ENCODE measurements at regions not wholly inside any gene's neighbourhood (a gene's known extent, or its start where the extent isn't known, plus 50 kb on each side); places are given as distances from the start of the nearest gene placed in this dataset.

DNA sequence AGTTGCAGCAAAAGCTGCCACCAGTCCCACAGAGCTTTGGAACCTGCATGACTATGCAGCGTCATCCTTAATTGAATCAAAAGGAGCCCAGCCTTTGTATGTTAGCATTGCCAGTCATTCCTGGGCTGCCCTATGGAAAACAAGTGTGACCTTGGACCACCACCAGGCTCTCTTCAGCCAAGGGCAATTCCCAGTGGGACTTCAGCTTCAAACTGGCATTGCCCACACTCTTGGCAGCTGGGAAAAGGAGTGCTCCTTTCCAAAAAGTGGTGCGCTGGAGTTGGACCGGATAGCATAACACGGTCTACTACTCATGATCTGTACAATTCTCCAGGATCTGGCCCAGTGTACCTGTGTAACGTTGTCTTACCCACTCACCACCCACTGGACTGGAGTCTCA is 259.5 kb downstream of the MREG start (continued):
- TF ChIP-seq HNF4G (IDR thresholded peaks at IDR 0.05) = no peak
- TF ChIP-seq FOXA1 (IDR thresholded peaks at IDR 0.05) = no peak
- TF ChIP-seq RAD21 (IDR thresholded peaks at IDR 0.05) = no peak
- TF ChIP-seq NR2F2 (IDR thresholded peaks at IDR 0.05) = no peak
- no peak for TF ChIP-seq FOXA2 (IDR thresholded peaks at IDR 0.05)
- TF ChIP-seq, protein P1, sequence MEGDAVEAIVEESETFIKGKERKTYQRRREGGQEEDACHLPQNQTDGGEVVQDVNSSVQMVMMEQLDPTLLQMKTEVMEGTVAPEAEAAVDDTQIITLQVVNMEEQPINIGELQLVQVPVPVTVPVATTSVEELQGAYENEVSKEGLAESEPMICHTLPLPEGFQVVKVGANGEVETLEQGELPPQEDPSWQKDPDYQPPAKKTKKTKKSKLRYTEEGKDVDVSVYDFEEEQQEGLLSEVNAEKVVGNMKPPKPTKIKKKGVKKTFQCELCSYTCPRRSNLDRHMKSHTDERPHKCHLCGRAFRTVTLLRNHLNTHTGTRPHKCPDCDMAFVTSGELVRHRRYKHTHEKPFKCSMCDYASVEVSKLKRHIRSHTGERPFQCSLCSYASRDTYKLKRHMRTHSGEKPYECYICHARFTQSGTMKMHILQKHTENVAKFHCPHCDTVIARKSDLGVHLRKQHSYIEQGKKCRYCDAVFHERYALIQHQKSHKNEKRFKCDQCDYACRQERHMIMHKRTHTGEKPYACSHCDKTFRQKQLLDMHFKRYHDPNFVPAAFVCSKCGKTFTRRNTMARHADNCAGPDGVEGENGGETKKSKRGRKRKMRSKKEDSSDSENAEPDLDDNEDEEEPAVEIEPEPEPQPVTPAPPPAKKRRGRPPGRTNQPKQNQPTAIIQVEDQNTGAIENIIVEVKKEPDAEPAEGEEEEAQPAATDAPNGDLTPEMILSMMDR (IDR thresholded peaks at IDR 0.05; ENCODE audit: low read depth, low read length, missing input control) = no peak

GRCh38 chr2:215752991-215753390 is 260.4 kb downstream of the MREG start:
- H3K27ac ChIP-seq (ENCODE audit: low read depth in 1 of 2, low read length in 2 of 2) = no peak overlapping the region
- TF ChIP-seq EGR1 (IDR thresholded peaks at IDR 0.05; ENCODE audit: low read depth in 2 of 2) (no peak), NR2F2 (IDR thresholded peaks at IDR 0.05) (no peak), ATF3 (IDR thresholded peaks at IDR 0.05) (no peak), FOXA1 (IDR thresholded peaks at IDR 0.05) (no peak), GABPA (IDR thresholded peaks at IDR 0.05 in 1 of 2, conservative IDR thresholded peaks at IDR 0.05 in 1 of 2) (no peak)
- TF ChIP-seq, protein P2, sequence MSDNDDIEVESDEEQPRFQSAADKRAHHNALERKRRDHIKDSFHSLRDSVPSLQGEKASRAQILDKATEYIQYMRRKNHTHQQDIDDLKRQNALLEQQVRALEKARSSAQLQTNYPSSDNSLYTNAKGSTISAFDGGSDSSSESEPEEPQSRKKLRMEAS (IDR thresholded peaks at IDR 0.05) = no peak
- TF ChIP-seq, protein P1 (IDR thresholded peaks at IDR 0.05; ENCODE audit: low read depth, low read length, missing input control) = no peak
- 98% methylated on average over 3 of the region's 3 CpGs for WGBS

DNA sequence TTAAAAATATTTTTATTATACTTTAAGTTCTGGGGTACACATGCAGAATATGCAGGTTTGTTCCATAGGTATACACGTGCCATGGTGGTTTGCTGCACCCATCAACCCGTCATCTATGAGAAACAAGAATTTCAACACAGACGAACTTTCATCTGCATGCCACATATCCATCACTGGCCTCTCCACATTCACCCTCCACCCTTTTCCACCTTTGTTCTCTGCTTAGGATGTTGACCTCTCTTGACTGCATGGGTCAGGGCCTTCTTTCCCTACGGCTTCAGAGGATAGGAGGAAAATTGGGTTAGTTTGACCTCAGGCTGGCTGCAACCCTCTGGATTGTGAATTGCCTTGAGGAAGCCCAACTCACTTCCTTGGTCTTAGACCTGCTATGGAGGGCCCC is 260.9 kb downstream of the MREG start:
- H3K27ac ChIP-seq (ENCODE audit: low read depth in 1 of 2, low read length in 2 of 2) = no peak overlapping the region
- H3K27me3 ChIP-seq (ENCODE audit: control insufficient read depth in 4 of 4, insufficient read depth in 4 of 4, low read length in 3 of 4) = no peaks in the 10 kb centered on the region
- WGBS = 50% methylated on average over 4 of the region's 4 CpGs
- no peak for DNase-seq (ENCODE audit: low spot score)
- no peaks in the 10 kb centered on the region for H3K9me3 ChIP-seq (ENCODE audit: control insufficient read depth in 4 of 4, low read length in 3 of 4)
- H3K4me1 ChIP-seq (ENCODE audit: control insufficient read depth in 4 of 4, insufficient read depth in 4 of 4, low read length in 3 of 4) = peaks cover 13 to 34% (median 27%) of the 10 kb centered on the region in 4 donors
- H3K36me3 ChIP-seq (ENCODE audit: control insufficient read depth in 4 of 4, insufficient read depth in 3 of 4, low read depth in 1 of 4, low read length in 3 of 4) = no peaks in the 10 kb centered on the region
- no peak overlapping the region for H3K4me3 ChIP-seq (ENCODE audit: low read depth in 1 of 3, low read length in 3 of 3)
- H3K9ac ChIP-seq (ENCODE audit: low read depth in 1 of 2, low read length in 2 of 2) = no peak overlapping the region
- TF ChIP-seq RXRA (IDR thresholded peaks at IDR 0.05) (peak; percentile 90 to 97), GABPA (IDR thresholded peaks at IDR 0.05 in 1 of 2, conservative IDR thresholded peaks at IDR 0.05 in 1 of 2) (no peak), SP1 (IDR thresholded peaks at IDR 0.05) (peak; percentile 87), ATF3 (IDR thresholded peaks at IDR 0.05) (peak; percentile 14), RAD21 (IDR thresholded peaks at IDR 0.05) (peak in 1 of 2 donors; percentile 61), ZBTB33 (IDR thresholded peaks at IDR 0.05) (no peak), FOXA1 (IDR thresholded peaks at IDR 0.05) (no peak), YY1 (IDR thresholded peaks at IDR 0.05) (no peak), HNF4A (conservative IDR thresholded peaks at IDR 0.05) (peak; percentile 78 to 85), HNF4G (IDR thresholded peaks at IDR 0.05) (peak; percentile 27)
- TF ChIP-seq, protein P3, sequence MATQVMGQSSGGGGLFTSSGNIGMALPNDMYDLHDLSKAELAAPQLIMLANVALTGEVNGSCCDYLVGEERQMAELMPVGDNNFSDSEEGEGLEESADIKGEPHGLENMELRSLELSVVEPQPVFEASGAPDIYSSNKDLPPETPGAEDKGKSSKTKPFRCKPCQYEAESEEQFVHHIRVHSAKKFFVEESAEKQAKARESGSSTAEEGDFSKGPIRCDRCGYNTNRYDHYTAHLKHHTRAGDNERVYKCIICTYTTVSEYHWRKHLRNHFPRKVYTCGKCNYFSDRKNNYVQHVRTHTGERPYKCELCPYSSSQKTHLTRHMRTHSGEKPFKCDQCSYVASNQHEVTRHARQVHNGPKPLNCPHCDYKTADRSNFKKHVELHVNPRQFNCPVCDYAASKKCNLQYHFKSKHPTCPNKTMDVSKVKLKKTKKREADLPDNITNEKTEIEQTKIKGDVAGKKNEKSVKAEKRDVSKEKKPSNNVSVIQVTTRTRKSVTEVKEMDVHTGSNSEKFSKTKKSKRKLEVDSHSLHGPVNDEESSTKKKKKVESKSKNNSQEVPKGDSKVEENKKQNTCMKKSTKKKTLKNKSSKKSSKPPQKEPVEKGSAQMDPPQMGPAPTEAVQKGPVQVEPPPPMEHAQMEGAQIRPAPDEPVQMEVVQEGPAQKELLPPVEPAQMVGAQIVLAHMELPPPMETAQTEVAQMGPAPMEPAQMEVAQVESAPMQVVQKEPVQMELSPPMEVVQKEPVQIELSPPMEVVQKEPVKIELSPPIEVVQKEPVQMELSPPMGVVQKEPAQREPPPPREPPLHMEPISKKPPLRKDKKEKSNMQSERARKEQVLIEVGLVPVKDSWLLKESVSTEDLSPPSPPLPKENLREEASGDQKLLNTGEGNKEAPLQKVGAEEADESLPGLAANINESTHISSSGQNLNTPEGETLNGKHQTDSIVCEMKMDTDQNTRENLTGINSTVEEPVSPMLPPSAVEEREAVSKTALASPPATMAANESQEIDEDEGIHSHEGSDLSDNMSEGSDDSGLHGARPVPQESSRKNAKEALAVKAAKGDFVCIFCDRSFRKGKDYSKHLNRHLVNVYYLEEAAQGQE (IDR thresholded peaks at IDR 0.05) = no peak
- TF ChIP-seq, protein P2 (IDR thresholded peaks at IDR 0.05) = no peak

More at GRCh38 chr2:215752991-215753390, 260.4 kb downstream of the MREG start:
- no peaks in the 10 kb centered on the region for H3K36me3 ChIP-seq (ENCODE audit: control insufficient read depth in 4 of 4, insufficient read depth in 3 of 4, low read depth in 1 of 4, low read length in 3 of 4)
- no peak overlapping the region for H3K9ac ChIP-seq (ENCODE audit: low read depth in 1 of 2, low read length in 2 of 2)
- DNase-seq (ENCODE audit: low spot score) = no peak
- H3K4me1 ChIP-seq (ENCODE audit: control insufficient read depth in 4 of 4, insufficient read depth in 4 of 4, low read length in 3 of 4) = peaks cover 10 to 33% (median 25%) of the 10 kb centered on the region in 4 donors
- no peaks in the 10 kb centered on the region for H3K9me3 ChIP-seq (ENCODE audit: control insufficient read depth in 4 of 4, low read length in 3 of 4)
- no peaks in the 10 kb centered on the region for H3K27me3 ChIP-seq (ENCODE audit: control insufficient read depth in 4 of 4, insufficient read depth in 4 of 4, low read length in 3 of 4)
- no peak overlapping the region for H3K4me3 ChIP-seq (ENCODE audit: low read depth in 1 of 3, low read length in 3 of 3)

Data from liver (tissue), 8 donors.